PC-3 (cell line): ENCODE measurements at regions not wholly inside any gene's neighbourhood (a gene's known extent, or its start where the extent isn't known, plus 50 kb on each side); places are given as distances from the start of the nearest gene placed in this dataset.

ENCODE experiments used
- ATAC-seq: fragments of 200-7000 bp; cut with Tn5 transposase; 2 replicates; pipeline ENCODE4 v1.9.1; 2020; ENCODE audit warnings: mild to moderate bottlenecking, moderate library complexity
- BruUV-seq: library from RNA; stranded (reverse); fragments of 400-500 nt; replicated peaks from 2 replicates; lab custom pipeline; 2021; lab: Mats Ljungman, UMichigan
- CTCF ChIA-PET: fragments of 300-600 bp; sonication (Branson Sonifier 250); formaldehyde crosslinking; loops from one replicate; lab custom pipeline; 2022; ENCODE audit warnings: antibody characterized with exemption; lab: Charles Lee
- POLR2A ChIA-PET: fragments of 300-600 bp; sonication (Branson Sonifier 250); formaldehyde crosslinking; loops from one replicate; lab custom pipeline; 2022; ENCODE audit warnings: antibody characterized with exemption; ENCODE audit not compliant: unreplicated experiment; lab: Charles Lee
- DNase-seq: peaks from one replicate; pipeline ENCODE4 v3.0.0-alpha.2; 2015
- H2AFZ ChIP-seq: fragments of 300-600 bp; sonication (generic); 2 replicates; pipeline ENCODE4 v1.6.0; 2016; ENCODE audit warnings: antibody characterized with exemption, low read length
- H3F3A ChIP-seq: fragments of 300-600 bp; sonication (generic); one replicate; pipeline ENCODE4 v1.6.0; 2017; ENCODE audit warnings: antibody characterized with exemption, low read length, control low read depth, mild to moderate bottlenecking; ENCODE audit not compliant: unreplicated experiment
- H3K27ac ChIP-seq: fragments of 300-600 bp; sonication (generic); 2 replicates; pipeline ENCODE4 v1.5.1; 2016; ENCODE audit warnings: mild to moderate bottlenecking, low read length
- H3K27me3 ChIP-seq: fragments of 300-600 bp; sonication (generic); 2 replicates; pipeline ENCODE4 v1.6.1; 2016; ENCODE audit warnings: low read length, mixed read lengths
- H3K36me3 ChIP-seq: fragments of 300-600 bp; sonication (generic); 2 replicates; pipeline ENCODE4 v1.6.1; 2016; ENCODE audit warnings: low read depth, mixed run types, low read length, mixed read lengths
- H3K4me1 ChIP-seq: fragments of 300-600 bp; sonication (generic); 2 replicates; pipeline ENCODE4 v1.5.1; 2016; ENCODE audit warnings: low read length; ENCODE audit not compliant: insufficient read depth
- H3K4me2 ChIP-seq: fragments of 300-600 bp; sonication (generic); 2 replicates; pipeline ENCODE4 v1.6.0; 2016; ENCODE audit warnings: low read length
- H3K4me3 ChIP-seq: fragments of 300-600 bp; sonication (generic); 2 replicates; pipeline ENCODE4 v1.5.1; 2016; ENCODE audit warnings: mild to moderate bottlenecking, low read length, mixed read lengths
- H3K79me2 ChIP-seq: fragments of 300-600 bp; sonication (generic); 2 replicates; pipeline ENCODE4 v1.6.1; 2017; ENCODE audit warnings: low read length, mixed read lengths
- H3K9ac ChIP-seq: fragments of 300-600 bp; sonication (generic); 2 replicates; pipeline ENCODE4 v1.6.0; 2016; ENCODE audit warnings: mild to moderate bottlenecking, low read length
- H3K9me2 ChIP-seq: fragments of 300-600 bp; sonication (generic); replicated peaks from 2 replicates; pipeline ENCODE4 v1.6.1; 2016; ENCODE audit warnings: mixed run types, low read length, mixed read lengths
- H3K9me3 ChIP-seq: fragments of 300-600 bp; sonication (generic); 2 replicates; pipeline ENCODE4 v1.6.1; 2016; ENCODE audit warnings: low read length, mixed read lengths
- H4K20me1 ChIP-seq: fragments of 300-600 bp; sonication (generic); 2 replicates; pipeline ENCODE4 v1.6.1; 2016; ENCODE audit warnings: low read length, mixed read lengths
- EZH2 ChIP-seq: fragments of 300-600 bp; sonication (generic); IDR thresholded peaks from one replicate; pipeline ENCODE4 v1.6.1; 2017; ENCODE audit warnings: antibody characterized with exemption, mild to moderate bottlenecking, low read length; ENCODE audit not compliant: unreplicated experiment
- EZH2phosphoT487 ChIP-seq: fragments of 300-600 bp; sonication (generic); IDR thresholded peaks from 2 replicates; pipeline ENCODE4 v1.6.1; 2018; ENCODE audit warnings: mild to moderate bottlenecking, antibody characterized with exemption, low read length, borderline replicate concordance
- intact Hi-C: fragments of 100-400 bp; cut with micrococcal nuclease; formaldehyde crosslinking; loops from 2 replicates; pipeline ENCODE4 v1.9.0; 2023
- TF ChIP-seq, protein P1 (sequence below): fragments of 300-600 bp; sonication (generic); conservative IDR thresholded peaks from 2 replicates; pipeline ENCODE4 v1.5.1; 2017; ENCODE audit warnings: antibody characterized with exemption, low read depth, mild to moderate bottlenecking, low read length

DNA sequence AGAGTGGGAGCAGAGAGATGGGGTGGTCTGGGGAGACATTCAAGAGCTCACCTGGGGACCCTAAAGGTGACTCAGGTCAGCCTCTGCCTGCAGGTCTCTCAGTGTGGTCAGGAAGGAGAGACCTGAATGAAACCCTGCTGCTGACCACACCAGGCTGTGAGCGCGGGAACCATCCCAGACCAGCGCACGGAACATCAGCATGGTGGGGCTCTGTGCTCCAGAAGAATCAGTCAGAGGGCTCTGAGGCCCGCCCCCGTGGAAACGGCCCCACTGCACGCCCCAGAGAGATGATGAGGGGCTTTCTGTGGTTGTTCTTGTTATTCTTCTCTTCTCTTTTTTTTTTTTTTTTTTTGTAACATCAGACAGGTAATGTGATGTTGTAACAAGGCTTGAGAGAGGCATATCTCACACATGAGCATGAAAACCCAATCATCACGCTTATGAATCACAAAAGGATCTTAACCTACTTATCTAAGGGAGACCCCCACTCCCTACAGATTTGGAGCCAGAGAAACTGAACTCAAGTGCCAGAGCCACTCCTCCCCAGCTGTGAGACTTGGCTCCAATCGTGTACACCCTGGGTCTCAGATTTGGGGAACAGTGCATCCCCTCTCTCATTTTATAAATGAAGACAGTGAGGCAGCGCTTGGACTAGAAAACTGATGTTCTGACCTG lies 302.2 kb downstream of the EIPR1 start:
- Histone ChIP-seq H2AFZ (no peak overlapping the region), H3K9me3 (no peaks in the 10 kb centered on the region), H3K27ac (no peak overlapping the region), H4K20me1 (no peaks in the 10 kb centered on the region), H3K4me3 (no peak overlapping the region), H3K4me1 (no peaks in the 10 kb centered on the region), H3K36me3 (no peaks in the 10 kb centered on the region), H3K4me2 (no peak overlapping the region), H3F3A (no peaks in the 10 kb centered on the region), H3K9me2 (no peaks in the 10 kb centered on the region), H3K27me3 (peaks cover 71% of the 10 kb centered on the region), H3K79me2 (no peaks in the 10 kb centered on the region), H3K9ac (no peak overlapping the region)
- CTCF ChIA-PET: no interaction called here
- ATAC-seq (no peak), DNase-seq (no peak)
- TF ChIP-seq EZH2phosphoT487 (no peak), EZH2 (no peak)
- TF ChIP-seq, protein P1, sequence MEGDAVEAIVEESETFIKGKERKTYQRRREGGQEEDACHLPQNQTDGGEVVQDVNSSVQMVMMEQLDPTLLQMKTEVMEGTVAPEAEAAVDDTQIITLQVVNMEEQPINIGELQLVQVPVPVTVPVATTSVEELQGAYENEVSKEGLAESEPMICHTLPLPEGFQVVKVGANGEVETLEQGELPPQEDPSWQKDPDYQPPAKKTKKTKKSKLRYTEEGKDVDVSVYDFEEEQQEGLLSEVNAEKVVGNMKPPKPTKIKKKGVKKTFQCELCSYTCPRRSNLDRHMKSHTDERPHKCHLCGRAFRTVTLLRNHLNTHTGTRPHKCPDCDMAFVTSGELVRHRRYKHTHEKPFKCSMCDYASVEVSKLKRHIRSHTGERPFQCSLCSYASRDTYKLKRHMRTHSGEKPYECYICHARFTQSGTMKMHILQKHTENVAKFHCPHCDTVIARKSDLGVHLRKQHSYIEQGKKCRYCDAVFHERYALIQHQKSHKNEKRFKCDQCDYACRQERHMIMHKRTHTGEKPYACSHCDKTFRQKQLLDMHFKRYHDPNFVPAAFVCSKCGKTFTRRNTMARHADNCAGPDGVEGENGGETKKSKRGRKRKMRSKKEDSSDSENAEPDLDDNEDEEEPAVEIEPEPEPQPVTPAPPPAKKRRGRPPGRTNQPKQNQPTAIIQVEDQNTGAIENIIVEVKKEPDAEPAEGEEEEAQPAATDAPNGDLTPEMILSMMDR: no peak
- intact Hi-C loops: no loop called here
- BruUV-seq: no TSS peak
- POLR2A ChIA-PET: no interaction called here

DNA sequence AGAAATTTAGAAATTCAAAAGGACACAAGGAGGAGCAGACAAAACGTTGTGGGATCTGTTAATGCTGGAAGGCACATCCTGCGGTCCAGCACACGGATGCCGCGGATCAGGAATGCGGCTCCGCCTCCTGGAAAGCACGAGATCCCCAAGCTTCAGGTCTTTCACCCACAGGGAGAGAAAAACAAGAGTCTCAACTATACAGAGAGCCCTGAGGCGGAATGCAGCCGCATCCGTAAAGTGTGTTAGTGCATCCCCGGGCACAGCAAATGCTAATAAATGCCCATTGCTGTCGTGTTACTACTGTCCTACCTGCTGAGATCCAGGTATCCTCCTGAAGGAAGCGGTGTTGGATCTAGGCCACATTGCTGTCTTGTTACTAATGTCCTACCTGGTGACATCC lies 303.9 kb downstream of the EIPR1 start:
- no peaks in the 10 kb centered on the region for H4K20me1 ChIP-seq
- no peak overlapping the region for H2AFZ ChIP-seq
- no peak for DNase-seq
- ChIA-PET CTCF (no interaction called here), POLR2A (no interaction called here)
- H3K4me1 ChIP-seq: no peaks in the 10 kb centered on the region
- no TSS peak for BruUV-seq
- no peak for ATAC-seq
- no peak overlapping the region for H3K4me3 ChIP-seq
- intact Hi-C loops: no loop called here
- H3K9ac ChIP-seq: no peak overlapping the region
- no peaks in the 10 kb centered on the region for H3F3A ChIP-seq
- peaks cover 86% of the 10 kb centered on the region for H3K27me3 ChIP-seq
- H3K79me2 ChIP-seq: no peaks in the 10 kb centered on the region
- H3K36me3 ChIP-seq: no peaks in the 10 kb centered on the region
- H3K9me2 ChIP-seq: no peaks in the 10 kb centered on the region
- H3K9me3 ChIP-seq: no peaks in the 10 kb centered on the region
- H3K27ac ChIP-seq: no peak overlapping the region
- TF ChIP-seq EZH2phosphoT487 (no peak), EZH2 (no peak)
- TF ChIP-seq, protein P1: no peak
- H3K4me2 ChIP-seq: no peak overlapping the region

DNA sequence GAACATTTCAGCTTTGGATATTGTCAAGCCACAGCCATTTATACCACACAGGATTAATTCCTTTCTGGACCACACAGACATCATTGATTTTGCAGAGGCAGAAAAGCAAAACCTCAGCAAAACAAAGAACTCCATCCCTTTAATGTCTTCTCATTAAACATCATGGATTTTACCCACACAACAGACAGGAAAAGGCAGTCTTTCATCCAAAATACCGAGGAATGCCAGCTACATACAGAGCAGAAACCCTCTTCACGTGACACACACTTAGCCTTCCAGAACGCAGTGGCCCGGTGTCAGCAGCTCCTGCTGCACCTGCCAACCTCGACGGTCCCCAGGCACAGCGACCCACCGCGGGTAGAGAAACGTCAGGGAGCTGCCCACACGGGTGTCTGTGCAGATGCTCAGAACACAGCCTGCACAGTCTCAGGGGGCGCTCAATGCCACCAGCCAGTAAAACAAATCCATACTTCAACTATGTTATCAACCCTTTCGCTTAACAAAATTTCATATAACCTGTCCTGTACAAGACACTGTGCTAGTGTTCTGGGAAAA lies 304.5 kb downstream of the EIPR1 start:
- Histone ChIP-seq H3K4me2 (no peak overlapping the region), H3K9ac (no peak overlapping the region), H3K9me2 (no peaks in the 10 kb centered on the region), H3K79me2 (no peaks in the 10 kb centered on the region), H2AFZ (no peak overlapping the region), H3F3A (no peaks in the 10 kb centered on the region), H3K9me3 (no peaks in the 10 kb centered on the region), H4K20me1 (no peaks in the 10 kb centered on the region), H3K4me3 (no peak overlapping the region), H3K4me1 (no peaks in the 10 kb centered on the region), H3K27ac (no peak overlapping the region), H3K36me3 (no peaks in the 10 kb centered on the region), H3K27me3 (peaks cover 88% of the 10 kb centered on the region)
- POLR2A ChIA-PET: no interaction called here
- CTCF ChIA-PET: no interaction called here
- BruUV-seq: no TSS peak
- TF ChIP-seq EZH2phosphoT487 (no peak), EZH2 (no peak)
- TF ChIP-seq, protein P1: no peak
- ATAC-seq (no peak), DNase-seq (no peak)
- intact Hi-C loops: no loop called here
